ENCODE measurements at regions not wholly inside any gene's neighbourhood (a gene's known extent, or its start where the extent isn't known, plus 50 kb on each side); places are given as distances from the start of the nearest gene placed in this dataset.

GRCh38 chr3:43198301-43198700 lies 88.0 kb upstream of the SNRK start:
- Histone ChIP-seq H3K27ac (no peak overlapping the region), H3K36me3 (ENCODE audit: low read depth, missing control alignments) (no peaks in the 10 kb centered on the region), H3K9me3 (no peaks in the 10 kb centered on the region), H3K27me3 (no peaks in the 10 kb centered on the region), H3K4me3 (no peak overlapping the region), H3K4me1 (no peaks in the 10 kb centered on the region)
- DNase-seq, result no peak
- TF ChIP-seq POLR2A (IDR thresholded peaks at IDR 0.05), result no peak
- no peak for TF ChIP-seq CTCF (IDR thresholded peaks at IDR 0.05)
- 79 to 84% methylated on average over 3 of the region's 3 CpGs for WGBS, 2 donors
- intact Hi-C loops (cut with DNase I; ENCODE audit: low total_unique reads), result no loop called here

- WGBS, 2 donors, result 64 to 82% methylated on average over 1 of the region's 1 CpG
- no peak overlapping the region for H3K4me3 ChIP-seq
- no peaks in the 10 kb centered on the region for H3K4me1 ChIP-seq
- TF ChIP-seq CTCF (IDR thresholded peaks at IDR 0.05), result no peak
- TF ChIP-seq POLR2A (IDR thresholded peaks at IDR 0.05), result no peak
- no peaks in the 10 kb centered on the region for H3K9me3 ChIP-seq
- intact Hi-C loops (cut with DNase I; ENCODE audit: low total_unique reads), result no loop called here
- no peaks in the 10 kb centered on the region for H3K27me3 ChIP-seq
- H3K36me3 ChIP-seq (ENCODE audit: low read depth, missing control alignments), result no peaks in the 10 kb centered on the region
- no peak overlapping the region for H3K27ac ChIP-seq
- no peak for DNase-seq
Observed at GRCh38 chr3:43197181-43197580, 89.2 kb upstream of the SNRK start.

- no peak overlapping the region for H3K27ac ChIP-seq
- intact Hi-C loops (cut with DNase I; ENCODE audit: low total_unique reads), result no loop called here
- WGBS, 2 donors, result 77 to 89% methylated on average over 6 of the region's 6 CpGs
Observed at GRCh38 chr3:43196721-43197120, 89.6 kb upstream of the SNRK start.

GRCh38 chr3:43195115-43195498 lies 89.2 kb upstream of the POMGNT2 start:
- Histone ChIP-seq H3K9me3 (no peaks in the 10 kb centered on the region), H3K36me3 (ENCODE audit: low read depth, missing control alignments) (no peaks in the 10 kb centered on the region), H3K4me3 (no peak overlapping the region), H3K4me1 (no peaks in the 10 kb centered on the region), H3K27me3 (no peaks in the 10 kb centered on the region), H3K27ac (no peak overlapping the region)
- TF ChIP-seq POLR2A (IDR thresholded peaks at IDR 0.05) (no peak), CTCF (IDR thresholded peaks at IDR 0.05) (no peak)
- intact Hi-C loops (cut with DNase I; ENCODE audit: low total_unique reads), result no loop called here
- no peak for DNase-seq
- 77 to 79% methylated on average over 4 of the region's 4 CpGs for WGBS, 2 donors

More at GRCh38 chr3:43196721-43197120, 89.6 kb upstream of the SNRK start:
- Histone ChIP-seq H3K27me3 (no peaks in the 10 kb centered on the region), H3K36me3 (ENCODE audit: low read depth, missing control alignments) (no peaks in the 10 kb centered on the region), H3K4me3 (no peak overlapping the region), H3K4me1 (no peaks in the 10 kb centered on the region), H3K9me3 (no peaks in the 10 kb centered on the region)
- no peak for DNase-seq
- no peak for TF ChIP-seq CTCF (IDR thresholded peaks at IDR 0.05)
- no peak for TF ChIP-seq POLR2A (IDR thresholded peaks at IDR 0.05)

GRCh38 chr3:43194490-43195114 lies 88.7 kb upstream of the POMGNT2 start:
- TF ChIP-seq POLR2A (IDR thresholded peaks at IDR 0.05) (no peak), CTCF (IDR thresholded peaks at IDR 0.05) (no peak)
- Histone ChIP-seq H3K4me1 (no peaks in the 10 kb centered on the region), H3K4me3 (no peak overlapping the region), H3K9me3 (no peaks in the 10 kb centered on the region), H3K27ac (no peak overlapping the region), H3K36me3 (ENCODE audit: low read depth, missing control alignments) (no peaks in the 10 kb centered on the region), H3K27me3 (no peaks in the 10 kb centered on the region)
- 85 to 96% methylated on average over 4 to 6 of the region's 6 CpGs for WGBS, 2 donors
- DNase-seq, result no peak
- intact Hi-C loops (cut with DNase I; ENCODE audit: low total_unique reads), result no loop called here
